ENCODE measurements at regions not wholly inside any gene's neighbourhood (a gene's known extent, or its start where the extent isn't known, plus 50 kb on each side); places are given as distances from the start of the nearest gene placed in this dataset.

GRCh38 chr4:111652236-111652635 lies 493.0 kb upstream of the FAM241A start:
- TF ChIP-seq CTCF (IDR thresholded peaks at IDR 0.05 in 4 of 5, conservative IDR thresholded peaks at IDR 0.05 in 1 of 5) (no peak), POLR2A (IDR thresholded peaks at IDR 0.05) (no peak)
